Mesothelial cell of epicardium (in vitro differentiated cells): ENCODE measurements at regions not wholly inside any gene's neighbourhood (a gene's known extent, or its start where the extent isn't known, plus 50 kb on each side); places are given as distances from the start of the nearest gene placed in this dataset.

ENCODE experiments used
- DNase-seq, 2 experiments: peaks; one replicate each; pipeline ENCODE4 v3.0.0; 2021; ENCODE audit warnings: low spot score in 2 of 2; ENCODE audit not compliant: unreplicated experiment in 2 of 2
- H3K27ac Mint-ChIP-seq: 2 replicates; pipeline ENCODE4 v1.8.0; 2021; ENCODE audit warnings: mixed read lengths
- H3K27me3 Mint-ChIP-seq: 2 replicates; pipeline ENCODE4 v1.8.0; 2021; ENCODE audit warnings: low read depth, mixed read lengths
- H3K36me3 Mint-ChIP-seq: 2 replicates; pipeline ENCODE4 v1.8.0; 2021; ENCODE audit warnings: mixed read lengths
- H3K4me1 Mint-ChIP-seq: 2 replicates; pipeline ENCODE4 v1.8.0; 2021; ENCODE audit warnings: mixed read lengths
- H3K4me3 Mint-ChIP-seq: 2 replicates; pipeline ENCODE4 v1.8.0; 2021; ENCODE audit warnings: mild to moderate bottlenecking, moderate library complexity, mixed read lengths
- H3K9me3 Mint-ChIP-seq: 2 replicates; pipeline ENCODE4 v1.8.0; 2021; ENCODE audit warnings: mixed read lengths
- CTCF ChIP-seq: fragments of 200-600 bp; sonication (generic); IDR thresholded peaks from one replicate; pipeline ENCODE4 v1.5.0; 2021; ENCODE audit warnings: antibody characterized with exemption; ENCODE audit not compliant: unreplicated experiment

GRCh38 chr13:54301085-54301484, 1272.5 kb downstream of the OLFM4 start:
- Mint-ChIP-seq H3K27me3 (no peaks in the 10 kb centered on the region), H3K4me3 (no peak overlapping the region), H3K9me3 (peaks cover 31% of the 10 kb centered on the region), H3K4me1 (no peaks in the 10 kb centered on the region), H3K36me3 (no peaks in the 10 kb centered on the region), H3K27ac (no peak overlapping the region)
- DNase-seq, result no peak
- no peak for TF ChIP-seq CTCF

- Mint-ChIP-seq H3K4me1 (no peaks in the 10 kb centered on the region), H3K36me3 (no peaks in the 10 kb centered on the region), H3K27ac (no peak overlapping the region), H3K9me3 (peaks cover 9% of the 10 kb centered on the region), H3K27me3 (no peaks in the 10 kb centered on the region), H3K4me3 (no peak overlapping the region)
- no peak for TF ChIP-seq CTCF
- no peak for DNase-seq
Measured at GRCh38 chr13:54305377-54305776, 1276.8 kb downstream of the OLFM4 start.

DNA sequence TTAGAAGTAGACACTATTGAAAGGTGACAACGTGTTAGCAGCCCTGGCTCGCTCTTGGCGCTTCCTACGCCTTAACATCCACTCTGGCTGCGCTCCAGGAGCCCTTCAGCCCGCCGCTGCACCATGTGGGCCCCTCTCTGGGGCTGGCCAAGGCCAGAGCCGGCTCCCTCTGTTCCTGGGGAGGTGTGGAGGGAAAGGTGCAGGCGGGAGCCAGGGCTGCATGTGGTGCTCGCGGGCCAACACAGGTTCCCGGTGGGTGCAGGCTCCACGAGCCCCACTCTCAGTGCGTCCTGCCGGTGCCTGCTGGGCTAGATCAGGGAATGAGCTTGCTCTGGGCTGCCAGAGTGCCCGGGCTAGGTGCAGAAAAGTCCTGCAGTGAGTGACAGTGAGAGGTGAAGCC, 1284.3 kb downstream of the OLFM4 start:
- H3K4me1 Mint-ChIP-seq, result no peaks in the 10 kb centered on the region
- TF ChIP-seq CTCF, result no peak
- H3K9me3 Mint-ChIP-seq, result peaks cover 14% of the 10 kb centered on the region
- H3K4me3 Mint-ChIP-seq, result no peak overlapping the region
- no peaks in the 10 kb centered on the region for H3K36me3 Mint-ChIP-seq
- H3K27ac Mint-ChIP-seq, result no peak overlapping the region
- no peaks in the 10 kb centered on the region for H3K27me3 Mint-ChIP-seq
- no peak for DNase-seq

GRCh38 chr13:54317722-54318121, 1289.1 kb downstream of the OLFM4 start:
- Mint-ChIP-seq H3K27me3 (no peaks in the 10 kb centered on the region), H3K36me3 (peaks cover 3% of the 10 kb centered on the region), H3K9me3 (peaks cover 25% of the 10 kb centered on the region), H3K27ac (no peak overlapping the region), H3K4me3 (no peak overlapping the region), H3K4me1 (peaks cover under 1% of the 10 kb centered on the region)
- no peak for DNase-seq
- TF ChIP-seq CTCF, result no peak

- no peak for TF ChIP-seq CTCF
- Mint-ChIP-seq H3K27me3 (no peaks in the 10 kb centered on the region), H3K36me3 (no peaks in the 10 kb centered on the region), H3K27ac (no peak overlapping the region), H3K4me1 (peaks cover 7% of the 10 kb centered on the region), H3K4me3 (no peak overlapping the region), H3K9me3 (peaks cover 7% of the 10 kb centered on the region)
- DNase-seq, result no peak
Measured at GRCh38 chr13:54337540-54337939, 1308.9 kb downstream of the OLFM4 start.

DNA sequence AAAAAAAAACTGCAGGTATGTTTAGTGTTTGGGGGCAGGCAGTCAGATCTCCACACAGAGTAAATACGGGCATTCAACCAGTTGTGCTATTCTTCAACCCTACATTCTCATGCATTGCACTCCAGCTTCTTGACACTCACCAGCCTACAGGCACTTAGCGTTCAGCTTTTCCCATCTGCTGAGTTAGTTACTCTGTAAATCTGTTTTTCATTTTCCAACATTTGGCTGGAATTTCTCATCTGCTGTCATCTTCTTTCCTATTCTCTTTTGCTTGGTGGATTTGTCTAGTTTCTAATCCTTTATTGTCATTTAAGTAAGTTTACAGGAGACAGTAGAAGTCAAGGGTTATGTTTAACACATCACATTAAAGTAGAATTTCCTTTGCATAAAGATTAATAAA, 1318.9 kb downstream of the OLFM4 start:
- no peak overlapping the region for H3K27ac Mint-ChIP-seq
- no peaks in the 10 kb centered on the region for H3K36me3 Mint-ChIP-seq
- no peaks in the 10 kb centered on the region for H3K27me3 Mint-ChIP-seq
- H3K9me3 Mint-ChIP-seq, result peaks cover 3% of the 10 kb centered on the region
- no peak for DNase-seq
- TF ChIP-seq CTCF, result no peak
- H3K4me3 Mint-ChIP-seq, result no peak overlapping the region
- H3K4me1 Mint-ChIP-seq, result peaks cover 7% of the 10 kb centered on the region
